Ishikawa (cell line): ENCODE measurements at regions not wholly inside any gene's neighbourhood (a gene's known extent, or its start where the extent isn't known, plus 50 kb on each side); places are given as distances from the start of the nearest gene placed in this dataset.

Source experiments
- FOXM1 ChIP-seq: IDR thresholded peaks from 2 replicates; pipeline ENCODE4 v1.6.1; 2012; ENCODE audit warnings: low read depth, borderline replicate concordance
- NFIC ChIP-seq: IDR thresholded peaks from 2 replicates; pipeline ENCODE4 v1.6.1; 2012

- TF ChIP-seq FOXM1 (no peak), NFIC (peak; percentile 19; the same call in 1 of the 2 replicates)
Observed at GRCh38 chr14:51176839-51177238, 63.2 kb upstream of the TMX1 start.
